ENCODE measurements at regions not wholly inside any gene's neighbourhood (a gene's known extent, or its start where the extent isn't known, plus 50 kb on each side); places are given as distances from the start of the nearest gene placed in this dataset.

- no peaks in the 10 kb centered on the region for H3K36me3 ChIP-seq (ENCODE audit: control insufficient read depth in 2 of 4, insufficient read depth in 4 of 4, low read length in 3 of 4)
- H3K9me3 ChIP-seq (ENCODE audit: insufficient read depth in 2 of 2, low read depth in 1 of 2, low read length in 1 of 2): no peaks in the 10 kb centered on the region; a peak in 1 of 4 replicates
- H3K23ac ChIP-seq (ENCODE audit: insufficient read length): no peak overlapping the region
- no peak for DNase-seq (ENCODE audit: low read depth in 1 of 2, low spot score in 2 of 2)
- H3K18ac ChIP-seq (ENCODE audit: extremely low read depth, low read length): no peak overlapping the region
- no peak overlapping the region for H2BK20ac ChIP-seq (ENCODE audit: low read length)
- no peak overlapping the region for H4K8ac ChIP-seq (ENCODE audit: extremely low read depth, insufficient read depth, low read length)
- H2AK5ac ChIP-seq (ENCODE audit: low read depth, low read length): no peak overlapping the region
- no peaks in the 10 kb centered on the region for H4K20me1 ChIP-seq (replicated peaks in 1 of 2; ENCODE audit: control insufficient read depth in 1 of 2, insufficient read depth in 2 of 2, low read length in 2 of 2)
- ChIA-PET POLR2A (ENCODE audit: partially characterized antibody) (interaction anchor here (0.7 to 6.1 kb wide), 3 partner anchors 9 to 38 kb away, joined by 3 to 30 read pairs (median 3); no protein-coding TSS in a partner anchor), CTCF (ENCODE audit: partially characterized antibody) (interaction anchor here (0.6 to 1.6 kb wide), 9 partner anchors 38 to 270 kb away, joined by 3 to 4 read pairs (median 3); partner anchors contain the start of genes MCUR1 and RNF182)
- H3K4me1 ChIP-seq (replicated peaks in 1 of 4; ENCODE audit: control insufficient read depth in 3 of 4, insufficient read depth in 4 of 4, low read length in 3 of 4): peaks cover 2 to 7% (median 4%) of the 10 kb centered on the region in 4 experiments; a peak in 5 of 7 replicates
- H3K9ac ChIP-seq (replicated peaks in 1 of 4; ENCODE audit: extremely low read depth in 1 of 4, low read depth in 3 of 4, low read length in 3 of 4): no peak overlapping the region
- no peak for FAIRE-seq
- H2BK120ac ChIP-seq (replicated peaks; ENCODE audit: low read depth, low read length): no peak overlapping the region
- no peak overlapping the region for H3K4me2 ChIP-seq (ENCODE audit: insufficient read depth in 1 of 2, low read depth in 2 of 2, low read length in 2 of 2)
- H4K5ac ChIP-seq (ENCODE audit: insufficient read length, low read depth, low read length): no peak overlapping the region
- no peak overlapping the region for H3K56ac ChIP-seq (replicated peaks; ENCODE audit: insufficient read length, low read depth, low read length)
- no peak overlapping the region for H3K27ac ChIP-seq (ENCODE audit: low read depth, low read length)
- no peak overlapping the region for H2BK5ac ChIP-seq (ENCODE audit: low read depth, low read length)
- H4K91ac ChIP-seq (replicated peaks; ENCODE audit: insufficient read length, low read length): no peak overlapping the region
- H2BK15ac ChIP-seq (ENCODE audit: low read length): no peak overlapping the region
- peaks cover 0 to 20% (median 9%) of the 10 kb centered on the region in 4 experiments; a peak in 6 of 7 replicates for H3K27me3 ChIP-seq (replicated peaks in 1 of 4; ENCODE audit: control insufficient read depth in 3 of 4, extremely low read depth in 1 of 4, insufficient read depth in 3 of 4, low read length in 3 of 4)
- no peaks in the 10 kb centered on the region for H3K79me2 ChIP-seq (ENCODE audit: control insufficient read depth in 1 of 2, insufficient read depth in 2 of 2, low read length in 2 of 2)
- H2BK12ac ChIP-seq (ENCODE audit: low read depth, low read length): no peak overlapping the region
- H2AFZ ChIP-seq (ENCODE audit: low read length): no peak overlapping the region
- H3K4me3 ChIP-seq (ENCODE audit: extremely low read depth in 1 of 4, insufficient read depth in 2 of 4, low read depth in 3 of 4, low read length in 4 of 4): no peak overlapping the region
- H3K79me1 ChIP-seq (ENCODE audit: low read depth, low read length): no peaks in the 10 kb centered on the region
- WGBS, 2 experiments (ENCODE audit: extremely low coverage in 1 of 2, insufficient coverage in 1 of 2, insufficient read length in 1 of 2, insufficient replicate concordance in 2 of 2, low coverage in 1 of 2, low lambda C conversion rate in 2 of 2, missing lambda C conversion rate in 1 of 2): 91% methylated on average over 4 of the region's 4 CpGs; no CpG with 5 or more reads in 1 of the 2 experiments
- no peaks in the 10 kb centered on the region; the same call in 1 of the 2 replicates for H3K23me2 ChIP-seq (ENCODE audit: low read depth, low read length)
- H3K14ac ChIP-seq (ENCODE audit: insufficient read length): no peak overlapping the region
- H3K4ac ChIP-seq (replicated peaks; ENCODE audit: insufficient read length, low read depth, low read length): no peak overlapping the region
- TF ChIP-seq SP1 (IDR thresholded peaks at IDR 0.05; ENCODE audit: low read depth, low read length) (no peak), CBX5 (IDR thresholded peaks at IDR 0.05; ENCODE audit: low read depth, low read length) (no peak), TEAD4 (IDR thresholded peaks at IDR 0.05; ENCODE audit: low read depth, low read length) (no peak), RAD21 (IDR thresholded peaks at IDR 0.05 in 1 of 2, conservative IDR thresholded peaks at IDR 0.05 in 1 of 2; ENCODE audit: low read depth in 2 of 2, low read length in 2 of 2) (no peak), JUND (IDR thresholded peaks at IDR 0.05; ENCODE audit: low read length) (no peak), HDAC2 (IDR thresholded peaks at IDR 0.05; ENCODE audit: borderline replicate concordance in 1 of 2, low read depth in 2 of 2, low read length in 2 of 2) (no peak), MAFK (IDR thresholded peaks at IDR 0.05; ENCODE audit: low read depth, low read length) (no peak), CTCF (IDR thresholded peaks at IDR 0.05; ENCODE audit: control extremely low read depth in 1 of 3, insufficient read depth in 1 of 3, low read depth in 1 of 3, low read length in 3 of 3) (no peak), BACH1 (IDR thresholded peaks at IDR 0.05; ENCODE audit: low read length) (no peak), SIN3A (conservative IDR thresholded peaks at IDR 0.05 in 1 of 2, IDR thresholded peaks at IDR 0.05 in 1 of 2; ENCODE audit: low read depth in 1 of 2, low read length in 2 of 2) (no peak)
These were observed 54.4 kb upstream of the RNF182 start for GRCh38 chr6:13870214-13870830.
